VCaP (cell line): ENCODE measurements at regions not wholly inside any gene's neighbourhood (a gene's known extent, or its start where the extent isn't known, plus 50 kb on each side); places are given as distances from the start of the nearest gene placed in this dataset.

Experiments used
- H3K27ac ChIP-seq: fragments of 450-650 bp; 2 replicates; pipeline ENCODE4 v1.5.1; 2017
- CTCF ChIP-seq: fragments of 450-650 bp; conservative IDR thresholded peaks from 2 replicates; pipeline ENCODE4 v1.5.1; 2017; ENCODE audit warnings: mild to moderate bottlenecking, moderate library complexity

DNA sequence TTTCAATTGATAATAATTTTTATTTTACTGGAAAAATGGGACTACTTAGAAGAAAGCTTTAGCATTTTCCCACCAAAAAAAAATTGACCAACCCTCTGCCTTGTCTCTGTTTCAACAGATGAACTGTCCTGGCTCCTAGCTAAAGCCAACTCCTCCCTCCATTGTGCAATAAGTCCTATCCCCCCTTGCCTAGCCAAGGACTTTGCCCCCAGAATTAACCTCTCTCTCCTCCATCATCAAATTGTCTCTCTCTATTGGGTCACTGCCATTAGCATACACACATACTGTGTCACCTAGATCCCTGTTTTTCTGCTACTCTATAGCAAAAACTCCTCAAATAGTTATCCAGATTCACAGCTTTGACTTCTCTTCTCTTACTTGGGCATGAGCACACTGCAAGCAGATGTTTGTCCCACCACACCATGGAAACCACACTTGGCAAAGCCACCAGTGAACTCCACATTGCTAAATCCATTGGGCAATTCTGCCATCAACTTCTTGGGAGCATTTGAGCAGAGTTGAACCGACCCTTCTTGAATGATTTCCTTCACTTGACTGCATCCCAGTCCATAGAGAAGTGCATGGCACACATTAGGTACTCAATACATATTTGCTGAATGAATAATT is 91.4 kb upstream of the NEBL start:
- no peak for TF ChIP-seq CTCF
- H3K27ac ChIP-seq: no peak overlapping the region

- no peak overlapping the region for H3K27ac ChIP-seq
- no peak for TF ChIP-seq CTCF
These were observed 88.9 kb upstream of the NEBL start for GRCh38 chr10:20986049-20986448.

GRCh38 chr10:20984662-20985061 is 87.6 kb upstream of the NEBL start:
- TF ChIP-seq CTCF: no peak
- H3K27ac ChIP-seq: no peak overlapping the region

DNA sequence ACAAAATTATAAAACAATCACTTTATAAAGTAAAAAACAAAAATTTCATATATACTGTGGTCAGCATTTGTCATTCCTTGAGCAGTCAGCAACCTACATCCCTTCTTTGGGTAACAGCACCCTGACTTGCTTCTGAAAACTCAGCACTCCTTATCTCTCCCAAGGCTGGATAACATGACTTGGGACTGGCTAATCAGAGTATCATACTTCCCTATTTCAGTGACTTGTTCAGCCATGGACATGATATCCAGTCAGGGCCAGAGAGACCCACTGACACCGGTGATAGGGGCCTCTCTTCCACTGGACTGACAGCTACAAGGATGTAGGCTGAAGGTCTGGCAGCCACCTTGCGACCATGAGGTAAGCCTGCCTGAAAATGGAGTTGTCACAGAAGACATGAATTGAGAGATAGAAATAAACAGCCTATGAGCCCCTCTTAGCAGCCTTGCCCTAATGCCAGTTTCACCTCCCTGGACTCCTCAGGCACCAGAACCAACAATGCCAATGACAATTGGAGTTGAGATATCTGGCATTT is 84.4 kb upstream of the NEBL start:
- H3K27ac ChIP-seq: no peak overlapping the region
- no peak for TF ChIP-seq CTCF

DNA sequence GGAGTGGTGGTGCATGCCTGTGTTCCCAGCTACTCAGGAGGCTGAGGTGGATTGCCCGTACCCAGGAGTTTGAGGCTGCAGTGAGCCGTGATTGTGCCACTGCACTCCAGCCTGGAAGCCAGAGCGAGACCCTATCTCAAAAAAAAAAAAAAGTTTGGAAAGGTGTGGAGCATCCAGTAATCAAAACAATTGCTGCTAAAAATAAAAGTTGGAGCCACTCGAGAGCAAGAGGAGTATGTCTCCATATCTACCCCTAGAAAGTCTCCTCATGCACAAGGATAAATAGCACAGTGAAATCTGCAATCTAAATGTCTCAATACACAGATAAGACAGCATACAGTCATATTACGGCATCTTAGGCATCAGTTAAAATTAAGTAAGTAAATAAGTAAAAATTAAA is 81.5 kb upstream of the NEBL start:
- TF ChIP-seq CTCF: no peak
- no peak overlapping the region for H3K27ac ChIP-seq

DNA sequence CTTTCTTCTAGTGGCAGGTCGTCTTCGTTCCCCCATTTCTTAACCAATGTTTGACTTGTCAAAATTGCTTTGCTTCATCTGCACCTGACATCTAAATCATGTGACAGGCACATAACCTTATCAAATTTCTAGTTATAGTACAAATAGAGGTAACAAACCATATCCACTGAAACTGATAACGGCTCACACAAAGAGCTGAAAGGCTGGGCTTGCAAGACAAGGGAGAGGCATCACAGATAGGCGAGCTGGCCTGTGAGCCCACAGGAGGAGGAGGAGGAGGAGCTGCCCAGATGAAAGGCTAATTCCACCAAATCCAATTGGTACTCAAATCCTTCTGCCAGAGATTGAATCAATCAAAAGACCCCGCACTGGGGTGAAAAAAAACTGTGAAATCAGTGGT is 80.2 kb upstream of the NEBL start:
- TF ChIP-seq CTCF: no peak

GRCh38 chr10:20976891-20977290 is 79.8 kb upstream of the NEBL start:
- no peak for TF ChIP-seq CTCF
- no peak overlapping the region for H3K27ac ChIP-seq

More for the DNA sequence above, 80.2 kb upstream of the NEBL start:
- H3K27ac ChIP-seq: no peak overlapping the region
